HG02642 (cell line): ENCODE measurements at regions not wholly inside any gene's neighbourhood (a gene's known extent, or its start where the extent isn't known, plus 50 kb on each side); places are given as distances from the start of the nearest gene placed in this dataset.

Experiments used
- ATAC-seq: cut with Tn5 transposase; IDR thresholded peaks from one replicate; pipeline ENCODE4 v1.9.1; 2021; ENCODE audit warnings: mild to moderate bottlenecking; ENCODE audit not compliant: unreplicated experiment, poor library complexity

- ATAC-seq: no peak
These were observed 310.1 kb downstream of the UACA start for GRCh38 chr15:70453238-70453637.

GRCh38 chr15:70451821-70452653 is 311.3 kb downstream of the UACA start:
- ATAC-seq: no peak

- ATAC-seq: no peak
These were observed 313.3 kb downstream of the UACA start for GRCh38 chr15:70450142-70450443.

- ATAC-seq: no peak
These were observed 313.8 kb downstream of the UACA start for GRCh38 chr15:70449311-70450141.

- no peak for ATAC-seq
These were observed 315.2 kb downstream of the UACA start for GRCh38 chr15:70447928-70448698.

- ATAC-seq: no peak
These were observed 315.8 kb downstream of the UACA start for GRCh38 chr15:70447521-70447920.

- ATAC-seq: no peak
These were observed 316.3 kb downstream of the UACA start for GRCh38 chr15:70447081-70447480.

- ATAC-seq: no peak
These were observed 319.7 kb downstream of the UACA start for GRCh38 chr15:70443486-70444273.

- ATAC-seq: no peak
These were observed 320.6 kb downstream of the UACA start for GRCh38 chr15:70442616-70443321.

- ATAC-seq: no peak
These were observed 321.1 kb downstream of the UACA start for GRCh38 chr15:70442211-70442610.

GRCh38 chr15:70440416-70441138 is 322.8 kb downstream of the UACA start:
- ATAC-seq: no peak

- no peak for ATAC-seq
These were observed 323.5 kb downstream of the UACA start for GRCh38 chr15:70439880-70440279.

GRCh38 chr15:70439304-70439877 is 324.0 kb downstream of the UACA start:
- ATAC-seq: no peak

GRCh38 chr15:70438776-70439175 is 324.6 kb downstream of the UACA start:
- ATAC-seq: no peak

GRCh38 chr15:70437882-70438451 is 325.4 kb downstream of the UACA start:
- ATAC-seq: no peak

- no peak for ATAC-seq
These were observed 326.3 kb downstream of the UACA start for GRCh38 chr15:70437089-70437488.

- peak; percentile 38 for ATAC-seq
These were observed 326.9 kb downstream of the UACA start for GRCh38 chr15:70436428-70436827.

- ATAC-seq: peak; percentile 29
These were observed 327.5 kb downstream of the UACA start for GRCh38 chr15:70435872-70436271.
